ENCODE measurements at regions not wholly inside any gene's neighbourhood (a gene's known extent, or its start where the extent isn't known, plus 50 kb on each side); places are given as distances from the start of the nearest gene placed in this dataset.

GRCh38 chr3:177278016-177278415 is 80.7 kb upstream of the TBL1XR1 start:
- TF ChIP-seq ZFX (IDR thresholded peaks at IDR 0.05) (no peak), CTCF (conservative IDR thresholded peaks at IDR 0.05) (no peak)
- H3K27ac ChIP-seq = peak overlapping the region; percentile 77

GRCh38 chr3:177279118-177279815 is 82.0 kb upstream of the TBL1XR1 start:
- TF ChIP-seq ZFX (IDR thresholded peaks at IDR 0.05) (no peak), CTCF (conservative IDR thresholded peaks at IDR 0.05) (no peak)
- peak overlapping the region; percentile 68; the same call in 1 of the 2 replicates for H3K27ac ChIP-seq

GRCh38 chr3:177281292-177282118 is 84.2 kb upstream of the TBL1XR1 start:
- TF ChIP-seq ZFX (IDR thresholded peaks at IDR 0.05) (no peak), CTCF (conservative IDR thresholded peaks at IDR 0.05) (no peak)
- H3K27ac ChIP-seq = peak overlapping the region; percentile 68

- H3K27ac ChIP-seq = peak overlapping the region; percentile 68; the same call in 1 of the 2 replicates
- TF ChIP-seq CTCF (conservative IDR thresholded peaks at IDR 0.05) (no peak), ZFX (IDR thresholded peaks at IDR 0.05) (no peak)
Observed at GRCh38 chr3:177282119-177282655, 84.9 kb upstream of the TBL1XR1 start.

GRCh38 chr3:177283983-177284382 is 86.7 kb upstream of the TBL1XR1 start:
- TF ChIP-seq CTCF (conservative IDR thresholded peaks at IDR 0.05) (no peak), ZFX (IDR thresholded peaks at IDR 0.05) (no peak)
- no peak overlapping the region for H3K27ac ChIP-seq

- TF ChIP-seq ZFX (IDR thresholded peaks at IDR 0.05) = no peak
- no peak for TF ChIP-seq CTCF (conservative IDR thresholded peaks at IDR 0.05)
- H3K27ac ChIP-seq = no peak overlapping the region
Observed at GRCh38 chr3:177284383-177284881, 87.2 kb upstream of the TBL1XR1 start.

GRCh38 chr3:177286034-177286433 is 88.8 kb upstream of the TBL1XR1 start:
- TF ChIP-seq ZFX (IDR thresholded peaks at IDR 0.05) (no peak), CTCF (conservative IDR thresholded peaks at IDR 0.05) (no peak)
- H3K27ac ChIP-seq = no peak overlapping the region

All from C4-2B (cell line).